AG09319 (cell line): ENCODE measurements at regions not wholly inside any gene's neighbourhood (a gene's known extent, or its start where the extent isn't known, plus 50 kb on each side); places are given as distances from the start of the nearest gene placed in this dataset.

Source experiments
- DNase-seq: peaks from one replicate; pipeline ENCODE4 v3.0.0-alpha.2; 2010; ENCODE audit warnings: low read depth; ENCODE audit errors: extremely low read depth
- CTCF ChIP-seq: IDR thresholded peaks from 2 replicates; pipeline ENCODE4 v1.5.1; 2011; ENCODE audit warnings: low read depth, mild to moderate bottlenecking, inconsistent platforms, low read length, moderate library complexity

- no peak for DNase-seq
- TF ChIP-seq CTCF = no peak
Observed at GRCh38 chr2:128457716-128458115, 139.0 kb upstream of the HS6ST1 start.

- TF ChIP-seq CTCF = no peak
- no peak for DNase-seq
Observed at GRCh38 chr2:128458505-128458904, 139.8 kb upstream of the HS6ST1 start.

- no peak for TF ChIP-seq CTCF
Observed at GRCh38 chr2:128464456-128464855, 145.8 kb upstream of the HS6ST1 start.

GRCh38 chr2:128465246-128466170, 146.8 kb upstream of the HS6ST1 start:
- TF ChIP-seq CTCF = no peak
- no peak for DNase-seq

More at GRCh38 chr2:128464456-128464855, 145.8 kb upstream of the HS6ST1 start:
- DNase-seq = no peak

- DNase-seq = no peak
- TF ChIP-seq CTCF = no peak
Observed at GRCh38 chr2:128466376-128466775, 147.7 kb upstream of the HS6ST1 start.

- no peak for TF ChIP-seq CTCF
- DNase-seq = no peak
Observed at GRCh38 chr2:128466776-128467175, 148.1 kb upstream of the HS6ST1 start.

- no peak for DNase-seq
- TF ChIP-seq CTCF = no peak
Observed at GRCh38 chr2:128467321-128467969, 148.8 kb upstream of the HS6ST1 start.
